Erythroblast (primary cell): ENCODE measurements at regions not wholly inside any gene's neighbourhood (a gene's known extent, or its start where the extent isn't known, plus 50 kb on each side); places are given as distances from the start of the nearest gene placed in this dataset.

Experiments used
- GATA1 ChIP-seq: IDR thresholded peaks from 2 replicates; pipeline ENCODE4 v1.6.1; 2011; ENCODE audit warnings: low read depth, mild to moderate bottlenecking, control low read depth, low read length, moderate library complexity
- POLR2A ChIP-seq: IDR thresholded peaks from 2 replicates; pipeline ENCODE4 v1.6.1; 2011; ENCODE audit warnings: mild to moderate bottlenecking, low read length

- TF ChIP-seq POLR2A (no peak), GATA1 (no peak)
Observed at GRCh38 chr10:28800144-28800543, 122.8 kb downstream of the BAMBI start.
